Osteocyte (in vitro differentiated cells): ENCODE measurements at regions not wholly inside any gene's neighbourhood (a gene's known extent, or its start where the extent isn't known, plus 50 kb on each side); places are given as distances from the start of the nearest gene placed in this dataset.

Experiments used
- DNase-seq: peaks from one replicate; pipeline ENCODE4 v3.0.0; 2021; ENCODE audit warnings: mixed read lengths; ENCODE audit not compliant: unreplicated experiment; ENCODE audit errors: extremely low spot score
- H3K27ac Mint-ChIP-seq: one replicate; pipeline ENCODE4 v1.8.0; 2021; ENCODE audit warnings: mild to moderate bottlenecking, mixed read lengths; ENCODE audit not compliant: unreplicated experiment
- H3K27me3 Mint-ChIP-seq: one replicate; pipeline ENCODE4 v1.8.0; 2021; ENCODE audit warnings: mixed read lengths; ENCODE audit not compliant: unreplicated experiment
- H3K36me3 Mint-ChIP-seq: one replicate; pipeline ENCODE4 v1.8.0; 2021; ENCODE audit warnings: mixed read lengths; ENCODE audit not compliant: unreplicated experiment
- H3K4me1 Mint-ChIP-seq: one replicate; pipeline ENCODE4 v1.8.0; 2021; ENCODE audit warnings: mixed read lengths; ENCODE audit not compliant: unreplicated experiment
- H3K4me3 Mint-ChIP-seq: one replicate; pipeline ENCODE4 v1.8.0; 2021; ENCODE audit warnings: mild to moderate bottlenecking, moderate library complexity, mixed read lengths; ENCODE audit not compliant: unreplicated experiment
- H3K9me3 Mint-ChIP-seq: one replicate; pipeline ENCODE4 v1.8.0; 2021; ENCODE audit warnings: mixed read lengths; ENCODE audit not compliant: unreplicated experiment
- TF ChIP-seq, protein P1 (sequence below): fragments of 200-600 bp; sonication (generic); IDR thresholded peaks from 2 replicates; pipeline ENCODE4 v1.5.0; 2021; ENCODE audit warnings: antibody characterized with exemption, mild to moderate bottlenecking, moderate library complexity

GRCh38 chr2:221312634-221313033 lies 259.5 kb downstream of the EPHA4 start:
- TF ChIP-seq, protein P1, sequence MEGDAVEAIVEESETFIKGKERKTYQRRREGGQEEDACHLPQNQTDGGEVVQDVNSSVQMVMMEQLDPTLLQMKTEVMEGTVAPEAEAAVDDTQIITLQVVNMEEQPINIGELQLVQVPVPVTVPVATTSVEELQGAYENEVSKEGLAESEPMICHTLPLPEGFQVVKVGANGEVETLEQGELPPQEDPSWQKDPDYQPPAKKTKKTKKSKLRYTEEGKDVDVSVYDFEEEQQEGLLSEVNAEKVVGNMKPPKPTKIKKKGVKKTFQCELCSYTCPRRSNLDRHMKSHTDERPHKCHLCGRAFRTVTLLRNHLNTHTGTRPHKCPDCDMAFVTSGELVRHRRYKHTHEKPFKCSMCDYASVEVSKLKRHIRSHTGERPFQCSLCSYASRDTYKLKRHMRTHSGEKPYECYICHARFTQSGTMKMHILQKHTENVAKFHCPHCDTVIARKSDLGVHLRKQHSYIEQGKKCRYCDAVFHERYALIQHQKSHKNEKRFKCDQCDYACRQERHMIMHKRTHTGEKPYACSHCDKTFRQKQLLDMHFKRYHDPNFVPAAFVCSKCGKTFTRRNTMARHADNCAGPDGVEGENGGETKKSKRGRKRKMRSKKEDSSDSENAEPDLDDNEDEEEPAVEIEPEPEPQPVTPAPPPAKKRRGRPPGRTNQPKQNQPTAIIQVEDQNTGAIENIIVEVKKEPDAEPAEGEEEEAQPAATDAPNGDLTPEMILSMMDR: no peak
- no peak for DNase-seq
- Mint-ChIP-seq H3K4me1 (no peaks in the 10 kb centered on the region), H3K27me3 (no peaks in the 10 kb centered on the region), H3K9me3 (no peaks in the 10 kb centered on the region), H3K36me3 (no peaks in the 10 kb centered on the region), H3K27ac (no peak overlapping the region), H3K4me3 (no peak overlapping the region)

DNA sequence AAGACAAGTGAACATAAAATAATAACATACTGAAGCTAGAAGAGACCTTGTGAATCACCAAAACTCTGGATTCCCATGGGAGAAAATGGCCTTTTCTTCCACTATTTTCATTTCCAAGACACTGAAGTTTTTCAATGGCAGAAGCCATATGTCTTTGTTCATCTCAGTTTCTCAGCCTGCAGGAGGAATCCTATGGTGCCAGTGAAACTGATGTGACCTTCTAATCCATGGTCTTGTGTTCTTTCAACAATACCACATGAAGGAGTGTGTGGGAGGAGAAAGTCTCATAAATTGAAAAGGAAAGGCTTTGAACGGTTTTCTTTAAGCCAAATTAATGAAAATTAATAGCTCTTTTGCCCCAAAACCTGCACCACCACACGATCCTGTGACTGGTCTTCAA lies 257.3 kb downstream of the EPHA4 start:
- DNase-seq: no peak
- no peak overlapping the region for H3K4me3 Mint-ChIP-seq
- TF ChIP-seq, protein P1: no peak
- H3K36me3 Mint-ChIP-seq: no peaks in the 10 kb centered on the region
- peaks cover 3% of the 10 kb centered on the region for H3K27me3 Mint-ChIP-seq
- H3K27ac Mint-ChIP-seq: no peak overlapping the region
- H3K4me1 Mint-ChIP-seq: no peaks in the 10 kb centered on the region
- H3K9me3 Mint-ChIP-seq: no peaks in the 10 kb centered on the region

GRCh38 chr2:221318376-221319130 lies 253.6 kb downstream of the EPHA4 start:
- TF ChIP-seq, protein P1: no peak
- Mint-ChIP-seq H3K36me3 (no peaks in the 10 kb centered on the region), H3K9me3 (no peaks in the 10 kb centered on the region), H3K4me3 (no peak overlapping the region), H3K27ac (no peak overlapping the region), H3K4me1 (no peaks in the 10 kb centered on the region), H3K27me3 (peaks cover 6% of the 10 kb centered on the region)
- no peak for DNase-seq

GRCh38 chr2:221322741-221323140 lies 249.4 kb downstream of the EPHA4 start:
- Mint-ChIP-seq H3K27ac (no peak overlapping the region), H3K36me3 (no peaks in the 10 kb centered on the region), H3K27me3 (peaks cover 6% of the 10 kb centered on the region), H3K4me1 (no peaks in the 10 kb centered on the region), H3K4me3 (no peak overlapping the region), H3K9me3 (no peaks in the 10 kb centered on the region)
- TF ChIP-seq, protein P1: no peak
- no peak for DNase-seq

DNA sequence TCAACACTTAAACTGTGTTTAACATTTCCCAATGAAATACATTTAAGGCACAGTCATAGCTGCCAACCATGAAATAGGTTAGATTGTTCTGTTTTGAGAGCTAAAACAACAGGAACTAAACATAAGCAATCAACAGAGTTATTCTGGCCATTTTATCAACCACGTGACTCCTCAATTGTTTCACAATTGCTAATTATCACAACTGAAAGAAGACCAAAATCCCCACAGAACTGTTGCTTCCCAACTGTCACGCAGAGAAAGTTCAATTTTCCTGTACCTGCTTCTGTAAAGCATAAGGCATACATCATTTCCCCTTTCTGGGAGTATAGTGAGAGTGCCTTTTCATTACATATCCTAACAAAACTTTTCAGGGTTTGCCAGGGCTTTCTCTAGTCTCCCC lies 248.6 kb downstream of the EPHA4 start:
- H3K27ac Mint-ChIP-seq: no peak overlapping the region
- H3K36me3 Mint-ChIP-seq: no peaks in the 10 kb centered on the region
- no peak for DNase-seq
- no peak overlapping the region for H3K4me3 Mint-ChIP-seq
- TF ChIP-seq, protein P1: no peak
- no peaks in the 10 kb centered on the region for H3K9me3 Mint-ChIP-seq
- H3K27me3 Mint-ChIP-seq: peaks cover 4% of the 10 kb centered on the region
- no peaks in the 10 kb centered on the region for H3K4me1 Mint-ChIP-seq
